DOHH2 (cell line): ENCODE measurements at regions not wholly inside any gene's neighbourhood (a gene's known extent, or its start where the extent isn't known, plus 50 kb on each side); places are given as distances from the start of the nearest gene placed in this dataset.

Source experiments
- EZH2phosphoT487 ChIP-seq: fragments of 200-600 bp; sonication (generic); IDR thresholded peaks from 2 replicates; pipeline ENCODE4 v1.6.1; 2017; ENCODE audit warnings: borderline replicate concordance, mild to moderate bottlenecking, antibody characterized with exemption, low read length, moderate library complexity, mixed read lengths
- TF ChIP-seq, protein P1 (sequence below): fragments of 200-600 bp; sonication (generic); IDR thresholded peaks from one replicate; pipeline ENCODE4 v1.5.1; 2014; ENCODE audit warnings: antibody characterized with exemption, mild to moderate bottlenecking, low read depth, low read length; ENCODE audit not compliant: poor library complexity, severe bottlenecking

DNA sequence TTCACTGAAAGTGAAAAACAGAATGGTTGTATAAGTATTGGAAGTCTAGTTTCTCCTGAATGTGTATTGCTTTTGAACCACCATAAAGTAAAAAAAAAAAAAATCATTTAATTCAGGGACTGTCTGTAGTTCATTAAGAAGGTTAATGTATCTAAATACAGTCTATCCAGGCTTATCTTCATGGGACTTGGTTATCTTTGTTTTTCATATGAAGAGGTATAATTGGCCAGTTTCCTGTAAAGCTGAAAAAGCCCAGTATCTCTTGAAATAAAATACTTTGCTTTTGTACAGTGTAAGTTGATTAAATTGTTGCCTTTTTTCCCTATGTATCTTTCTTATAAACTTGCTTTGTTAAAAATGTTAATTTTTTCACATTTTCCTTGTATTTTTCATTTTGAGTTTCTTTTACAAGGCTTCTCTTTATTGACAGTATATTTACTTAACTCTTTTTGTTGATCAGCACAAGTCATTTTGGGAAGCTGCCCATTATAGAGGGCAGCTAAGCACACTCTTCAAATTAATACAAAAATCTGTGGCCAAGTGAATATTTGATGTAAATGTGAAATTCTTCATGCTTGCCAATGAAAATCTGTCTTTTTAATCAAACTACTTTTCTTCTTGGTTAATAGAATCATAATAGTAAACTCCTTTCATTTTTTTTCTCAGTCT is 156.0 kb downstream of the TMTC3 start:
- TF ChIP-seq, protein P1, sequence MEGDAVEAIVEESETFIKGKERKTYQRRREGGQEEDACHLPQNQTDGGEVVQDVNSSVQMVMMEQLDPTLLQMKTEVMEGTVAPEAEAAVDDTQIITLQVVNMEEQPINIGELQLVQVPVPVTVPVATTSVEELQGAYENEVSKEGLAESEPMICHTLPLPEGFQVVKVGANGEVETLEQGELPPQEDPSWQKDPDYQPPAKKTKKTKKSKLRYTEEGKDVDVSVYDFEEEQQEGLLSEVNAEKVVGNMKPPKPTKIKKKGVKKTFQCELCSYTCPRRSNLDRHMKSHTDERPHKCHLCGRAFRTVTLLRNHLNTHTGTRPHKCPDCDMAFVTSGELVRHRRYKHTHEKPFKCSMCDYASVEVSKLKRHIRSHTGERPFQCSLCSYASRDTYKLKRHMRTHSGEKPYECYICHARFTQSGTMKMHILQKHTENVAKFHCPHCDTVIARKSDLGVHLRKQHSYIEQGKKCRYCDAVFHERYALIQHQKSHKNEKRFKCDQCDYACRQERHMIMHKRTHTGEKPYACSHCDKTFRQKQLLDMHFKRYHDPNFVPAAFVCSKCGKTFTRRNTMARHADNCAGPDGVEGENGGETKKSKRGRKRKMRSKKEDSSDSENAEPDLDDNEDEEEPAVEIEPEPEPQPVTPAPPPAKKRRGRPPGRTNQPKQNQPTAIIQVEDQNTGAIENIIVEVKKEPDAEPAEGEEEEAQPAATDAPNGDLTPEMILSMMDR = no peak
- no peak for TF ChIP-seq EZH2phosphoT487
